DOHH2 (cell line): ENCODE measurements at regions not wholly inside any gene's neighbourhood (a gene's known extent, or its start where the extent isn't known, plus 50 kb on each side); places are given as distances from the start of the nearest gene placed in this dataset.

ENCODE experiments used
- H3F3A ChIP-seq: fragments of 200-600 bp; sonication (generic), shearing (Covaris generic); 2 replicates; pipeline ENCODE4 v1.6.0; 2016; ENCODE audit warnings: antibody characterized with exemption, mild to moderate bottlenecking; ENCODE audit not compliant: control insufficient read depth, insufficient read depth
- H3K27ac ChIP-seq: fragments of 200-600 bp; sonication (generic); 2 replicates; pipeline ENCODE4 v1.5.1; 2014; ENCODE audit warnings: low read depth, mild to moderate bottlenecking, low read length, moderate library complexity
- H3K27me3 ChIP-seq: fragments of 200-600 bp; sonication (generic); 2 replicates; pipeline ENCODE4 v1.6.1; 2014; ENCODE audit warnings: mild to moderate bottlenecking, low read length, mixed read lengths; ENCODE audit not compliant: control insufficient read depth
- H3K36me3 ChIP-seq: fragments of 200-600 bp; sonication (generic); 2 replicates; pipeline ENCODE4 v1.6.1; 2014; ENCODE audit warnings: mild to moderate bottlenecking, low read length, moderate library complexity, mixed read lengths; ENCODE audit not compliant: control insufficient read depth
- H3K4me1 ChIP-seq: fragments of 200-600 bp; sonication (generic); 2 replicates; pipeline ENCODE4 v1.6.1; 2014; ENCODE audit warnings: mild to moderate bottlenecking, low read length, mixed read lengths; ENCODE audit not compliant: control insufficient read depth
- H3K4me2 ChIP-seq: fragments of 200-600 bp; sonication (generic); 2 replicates; pipeline ENCODE4 v1.6.0; 2014; ENCODE audit warnings: mild to moderate bottlenecking, low read length, moderate library complexity
- H3K4me3 ChIP-seq: fragments of 200-600 bp; sonication (generic); 2 replicates; pipeline ENCODE4 v1.5.1; 2014; ENCODE audit warnings: mild to moderate bottlenecking, low read length, mixed read lengths
- H3K79me2 ChIP-seq: fragments of 200-600 bp; sonication (generic); 2 replicates; pipeline ENCODE4 v1.6.1; 2014; ENCODE audit warnings: mild to moderate bottlenecking, low read length, mixed read lengths; ENCODE audit not compliant: control insufficient read depth
- H3K9me2 ChIP-seq: fragments of 200-600 bp; sonication (generic); replicated peaks from 2 replicates; pipeline ENCODE4 v1.6.1; 2014; ENCODE audit warnings: mild to moderate bottlenecking, low read length, mixed read lengths; ENCODE audit not compliant: control insufficient read depth
- H3K9me3 ChIP-seq: fragments of 200-600 bp; sonication (generic); 2 replicates; pipeline ENCODE4 v1.6.1; 2014; ENCODE audit warnings: antibody characterized with exemption, low read length, mixed read lengths; ENCODE audit not compliant: control insufficient read depth, insufficient read depth
- H4K20me1 ChIP-seq: fragments of 200-600 bp; sonication (generic); 2 replicates; pipeline ENCODE4 v1.6.0; 2014; ENCODE audit warnings: low read depth, mild to moderate bottlenecking, antibody characterized with exemption, low read length, moderate library complexity; ENCODE audit not compliant: control insufficient read depth, insufficient read depth
- EZH2phosphoT487 ChIP-seq: fragments of 200-600 bp; sonication (generic); IDR thresholded peaks from 2 replicates; pipeline ENCODE4 v1.6.1; 2017; ENCODE audit warnings: borderline replicate concordance, mild to moderate bottlenecking, antibody characterized with exemption, low read length, moderate library complexity, mixed read lengths
- TF ChIP-seq, protein P1 (sequence below): fragments of 200-600 bp; sonication (generic); IDR thresholded peaks from one replicate; pipeline ENCODE4 v1.5.1; 2014; ENCODE audit warnings: antibody characterized with exemption, mild to moderate bottlenecking, low read depth, low read length; ENCODE audit not compliant: poor library complexity, severe bottlenecking

DNA sequence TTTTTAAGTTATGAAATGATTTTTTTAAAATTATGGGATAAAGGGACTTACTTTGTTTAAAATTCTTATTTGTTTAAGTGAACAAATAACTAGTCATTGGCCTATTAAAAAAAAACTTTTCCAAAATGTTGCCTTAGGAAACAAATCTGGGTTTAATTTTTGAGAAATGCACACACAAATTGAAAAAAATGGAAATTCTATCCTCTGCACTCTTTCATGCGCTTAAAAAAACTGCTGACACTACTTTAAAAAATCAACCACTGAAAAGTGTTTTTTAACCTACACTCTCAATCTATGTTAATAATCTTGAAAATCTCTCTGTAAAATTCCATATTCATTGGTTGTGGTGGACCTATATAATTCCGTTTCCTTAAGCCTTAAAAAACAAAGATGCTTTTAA is 163.4 kb upstream of the DAB2 start:
- Histone ChIP-seq H3K79me2 (no peaks in the 10 kb centered on the region), H3K4me2 (no peak overlapping the region), H3K27me3 (peaks cover 3% of the 10 kb centered on the region; the same call in 1 of the 2 replicates), H3K9me2 (no peaks in the 10 kb centered on the region), H3K36me3 (no peaks in the 10 kb centered on the region), H3K4me3 (no peak overlapping the region), H3K4me1 (no peaks in the 10 kb centered on the region), H4K20me1 (no peaks in the 10 kb centered on the region), H3K27ac (no peak overlapping the region), H3F3A (no peaks in the 10 kb centered on the region), H3K9me3 (no peaks in the 10 kb centered on the region)
- TF ChIP-seq, protein P1, sequence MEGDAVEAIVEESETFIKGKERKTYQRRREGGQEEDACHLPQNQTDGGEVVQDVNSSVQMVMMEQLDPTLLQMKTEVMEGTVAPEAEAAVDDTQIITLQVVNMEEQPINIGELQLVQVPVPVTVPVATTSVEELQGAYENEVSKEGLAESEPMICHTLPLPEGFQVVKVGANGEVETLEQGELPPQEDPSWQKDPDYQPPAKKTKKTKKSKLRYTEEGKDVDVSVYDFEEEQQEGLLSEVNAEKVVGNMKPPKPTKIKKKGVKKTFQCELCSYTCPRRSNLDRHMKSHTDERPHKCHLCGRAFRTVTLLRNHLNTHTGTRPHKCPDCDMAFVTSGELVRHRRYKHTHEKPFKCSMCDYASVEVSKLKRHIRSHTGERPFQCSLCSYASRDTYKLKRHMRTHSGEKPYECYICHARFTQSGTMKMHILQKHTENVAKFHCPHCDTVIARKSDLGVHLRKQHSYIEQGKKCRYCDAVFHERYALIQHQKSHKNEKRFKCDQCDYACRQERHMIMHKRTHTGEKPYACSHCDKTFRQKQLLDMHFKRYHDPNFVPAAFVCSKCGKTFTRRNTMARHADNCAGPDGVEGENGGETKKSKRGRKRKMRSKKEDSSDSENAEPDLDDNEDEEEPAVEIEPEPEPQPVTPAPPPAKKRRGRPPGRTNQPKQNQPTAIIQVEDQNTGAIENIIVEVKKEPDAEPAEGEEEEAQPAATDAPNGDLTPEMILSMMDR, result no peak
- TF ChIP-seq EZH2phosphoT487, result no peak

DNA sequence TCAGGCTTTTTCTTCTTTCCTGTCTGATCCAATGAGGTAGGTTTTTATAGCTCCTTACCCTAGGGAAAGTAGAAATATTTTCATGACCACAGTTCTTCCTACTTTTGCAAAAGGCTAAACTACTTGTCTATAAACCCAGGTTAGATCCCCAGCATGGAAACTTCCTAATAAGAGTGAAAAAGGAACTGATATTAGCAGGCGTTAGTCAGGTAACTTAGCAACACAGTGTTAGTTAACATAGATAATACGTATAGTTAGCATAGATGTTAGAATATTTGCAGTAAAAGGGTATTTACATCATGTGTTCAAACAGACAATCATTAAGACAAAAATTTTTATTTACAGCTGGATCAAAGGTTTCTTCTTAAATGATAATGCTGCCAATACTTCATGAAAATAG is 162.9 kb upstream of the DAB2 start:
- no peaks in the 10 kb centered on the region for H3K9me2 ChIP-seq
- peaks cover 3% of the 10 kb centered on the region; the same call in 1 of the 2 replicates for H3K27me3 ChIP-seq
- no peaks in the 10 kb centered on the region for H3K9me3 ChIP-seq
- H3K4me3 ChIP-seq, result no peak overlapping the region
- H4K20me1 ChIP-seq, result no peaks in the 10 kb centered on the region
- no peaks in the 10 kb centered on the region for H3K36me3 ChIP-seq
- no peaks in the 10 kb centered on the region for H3K79me2 ChIP-seq
- no peaks in the 10 kb centered on the region for H3F3A ChIP-seq
- TF ChIP-seq, protein P1, result no peak
- TF ChIP-seq EZH2phosphoT487, result no peak
- no peak overlapping the region for H3K27ac ChIP-seq
- no peaks in the 10 kb centered on the region for H3K4me1 ChIP-seq
- H3K4me2 ChIP-seq, result no peak overlapping the region

DNA sequence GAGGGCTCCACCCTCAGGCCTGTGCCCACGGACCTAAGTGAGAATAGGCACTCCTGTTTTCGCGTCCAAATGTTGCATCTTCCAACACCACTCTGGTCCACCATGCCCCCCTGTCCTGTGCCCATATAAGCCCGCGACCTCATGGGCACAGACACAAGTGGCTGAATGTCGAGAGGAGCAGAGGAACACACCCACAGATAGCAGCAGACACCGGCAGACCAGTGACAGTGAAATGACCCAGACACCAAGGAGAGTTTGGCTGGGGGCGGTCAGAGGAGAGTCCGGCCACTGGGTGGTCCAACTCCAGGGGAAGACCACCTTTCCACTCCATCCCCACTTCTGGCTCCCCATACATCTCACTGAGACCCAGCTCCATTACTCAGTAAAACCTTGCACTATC is 161.4 kb upstream of the DAB2 start:
- Histone ChIP-seq H4K20me1 (no peaks in the 10 kb centered on the region), H3K9me2 (no peaks in the 10 kb centered on the region), H3K4me3 (no peak overlapping the region), H3F3A (no peaks in the 10 kb centered on the region), H3K79me2 (no peaks in the 10 kb centered on the region), H3K4me2 (no peak overlapping the region), H3K4me1 (no peaks in the 10 kb centered on the region), H3K9me3 (no peaks in the 10 kb centered on the region), H3K36me3 (no peaks in the 10 kb centered on the region), H3K27me3 (peaks cover 3% of the 10 kb centered on the region; the same call in 1 of the 2 replicates), H3K27ac (no peak overlapping the region)
- no peak for TF ChIP-seq EZH2phosphoT487
- TF ChIP-seq, protein P1, result no peak
